ENCODE measurements at regions not wholly inside any gene's neighbourhood (a gene's known extent, or its start where the extent isn't known, plus 50 kb on each side); places are given as distances from the start of the nearest gene placed in this dataset.

- TF ChIP-seq CTCF (IDR thresholded peaks at IDR 0.05) (no peak), EZH2phosphoT487 (IDR thresholded peaks at IDR 0.05) (no peak)
Observed at GRCh38 chr19:33871605-33872004, 74.9 kb downstream of the KCTD15 start.
